Activated CD4-positive, alpha-beta T cell treated with anti-CD3 and anti-CD28 coated beads for 1 hour (primary cell): ENCODE measurements at regions not wholly inside any gene's neighbourhood (a gene's known extent, or its start where the extent isn't known, plus 50 kb on each side); places are given as distances from the start of the nearest gene placed in this dataset.

Source experiments
- DNase-seq: peaks from one replicate; pipeline ENCODE4 v3.0.0-alpha.2; 2020

DNA sequence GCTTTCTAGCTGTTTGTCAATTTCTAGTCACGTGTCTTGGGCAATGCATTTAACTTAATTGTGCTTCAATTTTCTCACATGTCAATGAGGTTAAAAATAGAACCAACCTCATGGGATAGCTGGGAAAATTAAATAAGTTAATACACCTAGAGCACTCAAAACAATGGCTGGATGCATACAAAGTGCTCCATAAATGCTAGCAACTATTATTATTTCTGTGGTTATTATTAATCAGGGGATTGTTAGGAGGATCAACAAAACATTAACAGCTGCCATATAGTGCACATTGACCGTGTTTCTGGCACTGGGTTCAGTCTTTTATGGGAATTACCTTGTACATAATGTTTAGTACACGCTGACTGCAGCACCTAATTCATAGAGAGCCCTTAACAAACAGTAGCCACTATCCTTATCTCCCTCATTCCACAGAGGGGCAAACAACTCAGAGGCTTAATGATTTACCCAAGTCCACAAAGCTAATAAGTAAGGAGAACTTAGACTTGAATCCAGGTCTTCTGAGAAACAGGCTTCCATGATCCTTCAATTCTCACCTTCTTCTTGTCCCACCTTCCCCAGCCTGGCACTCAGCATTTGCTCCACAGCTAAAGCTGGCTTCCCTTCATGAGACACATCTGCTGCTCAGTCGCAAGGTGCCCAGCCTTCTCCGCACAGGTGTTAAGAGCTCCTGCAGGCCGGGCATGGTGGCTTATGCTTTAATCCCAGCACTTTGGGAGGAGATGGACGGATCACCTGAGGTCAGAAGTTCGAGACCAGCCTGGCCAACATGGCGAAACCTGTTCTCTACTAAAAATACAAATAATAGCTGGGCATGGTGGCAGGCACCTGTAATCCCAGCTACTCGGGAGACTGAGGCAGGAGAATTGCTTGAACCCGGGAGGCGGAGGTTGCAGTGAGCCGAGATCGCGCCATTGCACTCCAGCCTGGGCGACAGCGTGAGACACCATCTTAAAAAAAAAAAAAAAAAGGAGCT is 137.4 kb upstream of the ABCA1 start:
- no peak for DNase-seq

- no peak for DNase-seq
These were observed 138.4 kb upstream of the ABCA1 start for GRCh38 chr9:105066275-105066865.

- DNase-seq: no peak
These were observed 140.1 kb upstream of the ABCA1 start for GRCh38 chr9:105067895-105068580.

GRCh38 chr9:105069285-105069684 is 141.3 kb upstream of the ABCA1 start:
- no peak for DNase-seq

DNA sequence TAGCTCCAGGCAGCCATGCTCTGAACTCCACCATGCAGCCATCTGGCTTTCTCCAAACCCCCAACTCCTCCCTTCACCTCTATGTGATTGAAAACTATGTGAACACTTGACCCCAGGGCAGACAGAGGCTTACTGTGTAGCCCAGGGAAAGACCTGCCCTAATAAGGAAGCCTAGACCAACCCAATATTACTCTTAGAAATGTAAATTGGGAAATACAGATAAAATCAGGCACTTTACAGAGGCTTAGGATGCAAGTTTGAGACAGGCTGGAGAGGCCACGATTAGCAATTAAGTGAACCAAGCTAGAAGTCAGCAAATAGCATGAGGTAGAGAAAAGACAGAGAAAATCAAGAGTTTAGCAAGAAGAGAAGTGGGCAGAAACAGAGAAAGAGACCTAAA is 141.7 kb upstream of the ABCA1 start:
- DNase-seq: no peak

DNA sequence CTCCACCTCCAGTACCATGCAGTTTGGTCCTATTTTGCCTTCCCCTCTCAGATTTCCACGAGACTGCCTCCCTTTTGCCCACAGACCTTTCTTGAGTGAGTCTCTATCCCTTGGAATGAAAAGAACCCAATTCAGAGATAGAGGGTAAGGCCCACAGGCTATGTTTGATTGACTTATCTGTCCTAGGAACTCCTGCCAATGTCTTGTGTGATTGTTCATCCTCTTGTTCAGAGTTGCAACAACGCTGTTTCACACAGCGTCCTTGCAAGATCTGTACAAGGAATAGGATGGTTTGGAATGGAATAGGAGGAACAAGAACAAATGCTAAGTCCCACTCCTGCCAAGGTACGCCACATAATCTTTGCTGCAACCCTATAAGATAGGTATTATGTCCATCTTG is 142.2 kb upstream of the ABCA1 start:
- DNase-seq: no peak

GRCh38 chr9:105072476-105072875 is 144.5 kb upstream of the ABCA1 start:
- DNase-seq: no peak

- DNase-seq: no peak
These were observed 145.2 kb upstream of the ABCA1 start for GRCh38 chr9:105073147-105073546.

DNA sequence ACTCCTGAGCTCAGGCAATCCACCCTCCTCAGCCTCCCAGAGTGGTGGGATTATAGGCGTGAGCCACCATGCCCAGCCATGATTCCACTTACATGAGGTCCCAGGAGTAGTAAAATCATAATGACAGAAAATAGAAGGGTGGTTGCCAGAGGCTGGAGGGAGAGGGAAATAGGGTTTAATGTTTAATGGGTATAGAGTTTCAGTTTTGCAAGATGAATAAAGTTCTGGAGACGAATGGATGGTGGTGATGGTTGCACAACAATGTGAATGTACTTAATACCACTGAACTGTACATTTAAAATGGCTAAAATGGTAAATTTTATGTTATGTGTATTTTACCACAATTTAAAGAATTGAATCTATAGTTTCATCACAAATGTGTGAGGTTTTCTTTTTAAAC is 146.5 kb upstream of the ABCA1 start:
- DNase-seq: no peak

GRCh38 chr9:105076729-105077128 is 148.8 kb upstream of the ABCA1 start:
- DNase-seq: no peak

- DNase-seq: no peak
These were observed 151.5 kb upstream of the ABCA1 start for GRCh38 chr9:105079457-105079856.

DNA sequence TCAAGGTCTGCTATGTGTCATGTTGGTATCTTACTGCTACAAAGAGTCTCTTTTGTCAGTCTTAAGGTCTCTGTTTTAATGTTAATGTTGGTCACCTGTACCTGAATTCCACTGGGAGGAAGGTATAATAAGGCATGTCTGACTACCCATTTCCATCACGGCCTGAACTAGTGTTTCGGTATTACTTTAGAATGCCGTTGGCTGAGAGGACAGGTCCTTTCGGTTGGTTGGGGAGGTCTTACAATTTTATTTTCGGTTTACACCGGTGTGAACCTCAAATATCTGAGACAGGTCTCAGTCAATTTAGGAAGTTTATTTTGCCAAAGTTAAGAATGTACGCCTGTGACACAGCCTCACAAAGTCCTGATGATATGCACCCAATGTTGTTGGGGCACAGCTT is 154.9 kb upstream of the ABCA1 start:
- no peak for DNase-seq

DNA sequence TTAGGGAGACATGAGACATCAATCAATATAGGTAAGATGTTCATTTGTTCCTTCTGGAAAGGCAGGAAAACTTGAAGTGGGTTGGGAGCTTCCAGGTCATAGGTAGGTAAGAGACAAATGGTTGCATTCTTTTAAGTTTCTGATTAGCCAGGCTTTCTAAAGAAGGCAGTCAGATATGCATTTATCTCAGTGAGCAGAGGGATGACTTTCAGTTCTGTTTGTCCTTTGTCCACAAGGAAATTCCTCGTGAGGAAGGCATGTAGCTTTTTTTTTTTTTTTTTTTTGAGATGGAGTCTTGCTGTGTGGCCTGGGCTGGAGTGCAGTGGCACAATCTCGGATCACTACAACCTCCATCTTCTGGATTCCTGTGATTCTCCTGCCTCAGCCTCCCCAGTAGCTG is 155.3 kb upstream of the ABCA1 start:
- no peak for DNase-seq

DNA sequence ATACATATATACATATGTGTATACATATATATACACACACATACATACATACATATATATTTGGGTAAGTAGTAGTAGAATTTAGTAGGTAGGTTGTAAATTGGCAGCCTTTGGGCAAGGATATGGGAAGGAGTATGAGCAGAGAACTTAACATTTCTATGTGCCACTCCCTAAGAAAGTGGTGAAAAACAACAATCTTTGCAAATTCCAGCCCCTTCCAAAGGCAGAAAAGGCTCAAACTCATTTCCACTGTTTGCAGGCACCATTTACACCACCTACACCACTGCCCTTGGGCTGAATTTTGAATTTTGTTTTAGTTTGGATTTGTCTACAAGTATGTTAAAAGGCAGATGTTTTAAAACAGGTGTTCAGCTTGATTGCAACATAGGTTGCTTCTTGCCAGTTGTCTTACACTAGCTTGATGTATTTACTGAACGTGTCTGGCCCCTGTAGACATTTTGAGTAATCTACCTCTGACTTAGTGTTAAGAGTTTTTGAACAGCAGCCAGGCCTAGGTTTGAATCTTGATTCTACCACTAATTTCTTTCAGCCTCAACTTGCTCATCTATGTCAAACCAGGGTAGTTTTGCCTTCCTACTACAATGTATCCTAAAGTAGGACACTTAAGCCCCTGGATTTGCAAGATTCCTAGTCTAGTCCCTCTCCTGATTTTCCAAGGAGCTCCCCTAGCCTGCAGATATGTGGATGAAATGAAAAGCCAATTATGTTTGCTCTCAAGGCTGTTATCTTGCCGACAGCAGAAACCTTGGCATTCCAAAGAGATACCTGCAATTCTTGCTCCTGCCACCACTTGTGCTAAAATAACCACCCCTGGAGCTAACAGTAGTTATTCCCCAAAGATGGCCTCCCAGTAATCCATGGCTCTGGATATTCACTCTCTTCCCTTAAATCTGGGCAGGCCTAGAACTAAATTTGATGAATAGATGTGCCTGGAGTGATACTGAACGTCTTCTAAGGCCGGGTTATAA is 156.2 kb upstream of the SLC44A1 start:
- DNase-seq: no peak

GRCh38 chr9:105089874-105090273 is 154.6 kb upstream of the SLC44A1 start:
- DNase-seq: no peak

GRCh38 chr9:105091004-105091640 is 153.3 kb upstream of the SLC44A1 start:
- no peak for DNase-seq

DNA sequence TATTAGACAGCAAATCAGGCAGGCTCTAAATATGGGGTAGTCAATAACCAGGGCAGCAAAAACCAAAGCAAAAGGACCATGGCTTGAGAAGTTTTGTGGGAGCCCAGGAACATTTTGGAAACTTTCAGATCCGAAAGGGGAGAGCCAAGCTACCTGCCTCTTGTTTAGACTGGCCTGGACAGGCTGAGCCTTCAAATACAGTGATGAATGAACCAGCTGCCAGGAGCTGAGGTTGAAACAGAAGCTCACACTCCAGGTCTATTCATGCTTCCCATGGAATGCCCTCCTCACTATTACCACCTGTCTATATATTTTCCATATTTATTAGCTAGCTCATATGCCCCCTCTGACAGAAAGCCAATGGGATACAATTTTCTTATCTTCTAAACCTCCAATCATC is 150.8 kb upstream of the SLC44A1 start:
- no peak for DNase-seq

GRCh38 chr9:105098370-105098769 is 146.1 kb upstream of the SLC44A1 start:
- DNase-seq: no peak

DNA sequence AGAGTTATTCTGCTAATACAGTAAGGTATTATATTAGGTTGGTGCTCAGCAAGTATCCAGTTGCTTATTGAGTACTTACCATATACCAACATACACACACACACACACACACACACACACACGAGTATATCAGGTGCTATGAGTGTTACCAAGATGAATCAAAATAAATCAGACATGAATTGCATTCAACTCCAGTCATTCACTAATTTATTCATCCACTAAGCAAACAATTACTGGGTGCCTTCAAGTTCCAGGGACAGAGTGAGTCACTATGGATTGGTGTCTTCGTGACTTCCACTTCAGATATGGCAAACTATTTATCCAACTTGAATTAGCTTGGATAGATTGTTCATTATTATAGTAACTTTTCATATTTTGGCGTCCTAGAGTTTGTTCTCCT is 140.7 kb upstream of the SLC44A1 start:
- no peak for DNase-seq

- DNase-seq: no peak
These were observed 130.1 kb upstream of the SLC44A1 start for GRCh38 chr9:105114318-105114717.

DNA sequence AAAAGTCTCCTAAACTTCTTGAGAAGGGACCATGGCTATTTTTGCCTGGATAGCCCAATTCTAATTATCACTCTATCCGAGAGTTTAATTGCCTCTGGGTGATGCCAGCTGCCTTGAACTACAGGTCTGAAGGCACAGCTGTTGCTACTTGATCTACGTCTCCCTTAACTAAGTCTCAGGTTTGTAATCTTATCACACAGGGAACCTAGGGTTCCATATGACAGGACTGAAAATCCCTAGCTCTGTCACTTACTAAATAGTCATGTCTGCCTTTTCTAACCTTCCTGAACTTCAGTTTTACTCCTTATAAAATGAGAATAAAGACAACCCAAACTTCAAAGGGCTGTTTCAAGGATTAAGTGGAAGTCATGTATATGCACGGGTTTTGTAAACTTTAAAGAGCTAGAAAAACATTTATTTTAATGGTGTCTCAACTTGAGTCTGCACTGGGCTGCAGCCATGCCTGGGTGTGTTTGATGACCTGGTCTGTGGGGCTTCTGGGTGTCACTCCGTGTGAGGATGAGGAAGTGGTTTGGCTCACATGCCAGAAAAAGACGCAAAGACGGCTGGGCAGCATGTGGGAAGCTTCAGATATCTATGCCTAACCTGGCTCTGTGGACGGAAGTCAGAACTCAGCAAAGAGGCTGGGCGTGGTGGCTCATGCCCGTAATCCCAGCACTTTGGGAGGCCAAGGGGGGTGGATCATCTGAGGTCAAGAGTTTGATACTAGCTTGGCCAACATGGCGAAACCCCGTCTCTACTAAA is 129.3 kb upstream of the SLC44A1 start:
- no peak for DNase-seq
